GM12878 (cell line): ENCODE measurements at regions not wholly inside any gene's neighbourhood (a gene's known extent, or its start where the extent isn't known, plus 50 kb on each side); places are given as distances from the start of the nearest gene placed in this dataset.

Source experiments
- ATAC-seq: fragments of 200-7000 bp; cut with Tn5 transposase; 3 replicates; pipeline ENCODE4 v1.9.1; 2020; ENCODE audit warnings: mild to moderate bottlenecking, moderate library complexity
- BruUV-seq: library from RNA; stranded (reverse); fragments of 400-500 nt; replicated peaks from 2 replicates; lab custom pipeline; 2021; lab: Mats Ljungman, UMichigan
- CTCF ChIA-PET: fragments of 300-600 bp; sonication (Branson Sonifier 250); formaldehyde crosslinking; extraction: SDS; loops from one replicate; lab custom pipeline; 2021; ENCODE audit warnings: inconsistent platforms; lab: Yijun Ruan, JAX
- POLR2A ChIA-PET: fragments of 350-600 bp; formaldehyde crosslinking; extraction: SDS; loops from one replicate; lab custom pipeline; 2021; ENCODE audit warnings: inconsistent platforms; lab: Charles Lee
- RAD21 ChIA-PET: fragments of 300-600 bp; sonication (Branson Sonifier 250); formaldehyde crosslinking; loops from one replicate; lab custom pipeline; 2023; ENCODE audit warnings: antibody characterized with exemption; ENCODE audit not compliant: unreplicated experiment; lab: Charles Lee
- SMC1A ChIA-PET: fragments of 300-600 bp; sonication (Branson Sonifier 250); formaldehyde crosslinking; loops from one replicate; lab custom pipeline; 2023; ENCODE audit not compliant: unreplicated experiment, uncharacterized antibody; lab: Charles Lee
- DNase-seq: peaks from one replicate; pipeline ENCODE4 v3.0.0-alpha.2; 2011; ENCODE audit warnings: low read depth, low spot score
- FAIRE-seq: peaks from 3 replicates; lab custom pipeline; 2011; peaks lifted over from hg19 to GRCh38; lab: Jason Lieb, UNC
- H2AFZ ChIP-seq: 2 replicates; pipeline ENCODE4 v1.6.0; 2011; ENCODE audit warnings: low read depth, low read length, control low read depth; ENCODE audit not compliant: control insufficient read depth
- H3K27ac ChIP-seq: 2 replicates; pipeline ENCODE4 v1.5.1; 2011; ENCODE audit warnings: control low read depth; ENCODE audit not compliant: control insufficient read depth, insufficient read depth
- H3K27me3 ChIP-seq, 2 experiments: replicated peaks in 1 of 2; 2 replicates each; pipeline versions ENCODE4 v1.6.0 to v1.6.1; 2011; ENCODE audit warnings: low read length in 1 of 2; ENCODE audit not compliant: control insufficient read depth in 2 of 2, insufficient read depth in 2 of 2
- H3K36me3 ChIP-seq, 2 experiments: 2 replicates each; pipeline ENCODE4 v1.5.1; 2011; ENCODE audit warnings: low read length in 1 of 2; ENCODE audit not compliant: control insufficient read depth in 2 of 2, insufficient read depth in 2 of 2
- H3K4me1 ChIP-seq: 2 replicates; pipeline ENCODE4 v1.6.1; 2011; ENCODE audit warnings: mild to moderate bottlenecking, low read length, moderate library complexity, mixed read lengths; ENCODE audit not compliant: control insufficient read depth, insufficient read depth
- H3K4me2 ChIP-seq: 2 replicates; pipeline ENCODE4 v1.6.0; 2011; ENCODE audit warnings: control low read depth; ENCODE audit not compliant: control insufficient read depth, insufficient read depth
- H3K4me3 ChIP-seq: fragments of 200-600 bp; sonication (generic); 2 replicates; pipeline ENCODE4 v1.5.1; 2016
- H3K79me2 ChIP-seq: 2 replicates; pipeline ENCODE4 v1.6.0; 2011; ENCODE audit warnings: low read length; ENCODE audit not compliant: control insufficient read depth, insufficient read depth
- H3K9ac ChIP-seq: 2 replicates; pipeline ENCODE4 v1.8.0; 2011; ENCODE audit warnings: low read length, control low read depth, mixed read lengths; ENCODE audit not compliant: control insufficient read depth, insufficient read depth
- H3K9me3 ChIP-seq: replicated peaks from 3 replicates; pipeline ENCODE4 v1.5.1; 2011; ENCODE audit warnings: mild to moderate bottlenecking, low read length; ENCODE audit not compliant: control insufficient read depth, insufficient read depth
- H4K20me1 ChIP-seq: 2 replicates; pipeline ENCODE4 v1.6.0; 2011; ENCODE audit not compliant: control insufficient read depth, insufficient read depth
- ATF3 ChIP-seq: IDR thresholded peaks from 2 replicates; pipeline ENCODE4 v1.6.1; 2011; ENCODE audit warnings: low read depth, mild to moderate bottlenecking, low read length, moderate library complexity, borderline replicate concordance; ENCODE audit errors: extremely low read depth
- BACH1 ChIP-seq: fragments of 450-650 bp; IDR thresholded peaks from 2 replicates; pipeline ENCODE4 v1.6.1; 2017; ENCODE audit warnings: mild to moderate bottlenecking, borderline replicate concordance
- BRCA1 ChIP-seq: IDR thresholded peaks from 2 replicates; pipeline ENCODE4 v1.6.1; 2011; ENCODE audit warnings: low read depth, low read length, improper control_type of control experiment
- CBFB ChIP-seq: IDR thresholded peaks from 2 replicates; pipeline ENCODE4 v1.6.1; 2016; ENCODE audit warnings: antibody characterized with exemption, low read depth
- GATAD2B ChIP-seq: fragments of 450-650 bp; conservative IDR thresholded peaks from 2 replicates; pipeline ENCODE4 v1.6.1; 2017; ENCODE audit warnings: low read depth, mild to moderate bottlenecking, moderate library complexity
- IRF3 ChIP-seq: fragments of 450-650 bp; IDR thresholded peaks from 2 replicates; pipeline ENCODE4 v1.6.1; 2014; ENCODE audit warnings: mild to moderate bottlenecking
- MLLT1 ChIP-seq: fragments of 450-650 bp; IDR thresholded peaks from 2 replicates; pipeline ENCODE4 v1.6.1; 2016; ENCODE audit warnings: mild to moderate bottlenecking
- NFYA ChIP-seq: IDR thresholded peaks from 2 replicates; pipeline ENCODE4 v1.6.1; 2011; ENCODE audit warnings: low read depth, mild to moderate bottlenecking, low read length, improper control_type of control experiment, borderline replicate concordance
- NR2F1 ChIP-seq: fragments of 450-650 bp; conservative IDR thresholded peaks from 2 replicates; pipeline ENCODE4 v1.6.1; 2017; ENCODE audit warnings: mild to moderate bottlenecking
- PRDM15 ChIP-seq: fragments of 450-650 bp; formaldehyde crosslinking; IDR thresholded peaks from 2 replicates; pipeline ENCODE4 v1.4.0; 2020; ENCODE audit warnings: mild to moderate bottlenecking, moderate library complexity
- RBBP5 ChIP-seq: fragments of 200-600 bp; sonication (generic); conservative IDR thresholded peaks from 2 replicates; pipeline ENCODE4 v1.6.1; 2016
- STAT1 ChIP-seq: fragments of 450-650 bp; conservative IDR thresholded peaks from 2 replicates; pipeline ENCODE4 v1.6.1; 2014; ENCODE audit warnings: antibody characterized with exemption, mild to moderate bottlenecking
- SUPT20H ChIP-seq: IDR thresholded peaks from 2 replicates; pipeline ENCODE4 v1.6.1; 2011; ENCODE audit warnings: low read depth, mild to moderate bottlenecking, low read length, moderate library complexity, borderline replicate concordance; ENCODE audit not compliant: control insufficient read depth
- TCF3 ChIP-seq: IDR thresholded peaks from 2 replicates; pipeline ENCODE4 v1.6.1; 2012; ENCODE audit warnings: low read depth, mild to moderate bottlenecking, low read length, borderline replicate concordance; ENCODE audit not compliant: insufficient read depth
- ZBTB40 ChIP-seq: fragments of 450-650 bp; IDR thresholded peaks from 2 replicates; pipeline ENCODE4 v1.6.1; 2016; ENCODE audit warnings: mild to moderate bottlenecking, moderate library complexity, borderline replicate concordance
- WGBS: methylation state at CpG from one replicate; pipeline ENCODE4 v1.1.6; 2016; ENCODE audit warnings: low lambda C conversion rate; ENCODE audit not compliant: insufficient replicate concordance, insufficient coverage; ENCODE audit errors: missing lambda C conversion rate; 5-methylcytosine and 5-hydroxymethylcytosine counted together
- in situ Hi-C: fragments of 300-500 bp; cut with MboI; formaldehyde crosslinking; loops from 9 replicates; pipeline ENCODE4 v1.14.3; 2018; ENCODE audit warnings: mixed read lengths
- intact Hi-C: fragments of 100-400 bp; cut with micrococcal nuclease; formaldehyde crosslinking; loops from one replicate; pipeline ENCODE4 v1.14.2; 2022; ENCODE audit not compliant: unreplicated experiment

GRCh38 chr7:3233301-3233700, 67.8 kb upstream of the SDK1 start:
- Histone ChIP-seq H3K9me3 (no peaks in the 10 kb centered on the region), H3K9ac (no peak overlapping the region), H3K4me1 (no peaks in the 10 kb centered on the region), H3K4me3 (no peak overlapping the region), H2AFZ (no peak overlapping the region), H3K4me2 (no peak overlapping the region), H3K27ac (no peak overlapping the region), H3K36me3 (no peaks in the 10 kb centered on the region), H3K79me2 (no peaks in the 10 kb centered on the region), H3K27me3 (no peaks in the 10 kb centered on the region), H4K20me1 (no peaks in the 10 kb centered on the region)
- ChIA-PET RAD21 (no interaction called here), CTCF (no interaction called here), SMC1A (no interaction called here), POLR2A (no interaction called here)
- FAIRE-seq = no peak
- in situ Hi-C loops = no loop called here
- intact Hi-C loops = no loop called here
- 61% methylated on average over 7 of the region's 7 CpGs for WGBS
- ATAC-seq = no peak
- no TSS peak for BruUV-seq
- DNase-seq = no peak
- TF ChIP-seq GATAD2B (no peak), PRDM15 (CRISPR knock-in tag) (no peak), IRF3 (no peak), NR2F1 (no peak), ZBTB40 (no peak), RBBP5 (no peak), MLLT1 (no peak), ATF3 (no peak), TCF3 (no peak), SUPT20H (no peak), NFYA (no peak), CBFB (no peak), BRCA1 (no peak), BACH1 (no peak), STAT1 (no peak)
